Gastroesophageal sphincter (tissue), 4 donors: ENCODE measurements at regions not wholly inside any gene's neighbourhood (a gene's known extent, or its start where the extent isn't known, plus 50 kb on each side); places are given as distances from the start of the nearest gene placed in this dataset.

ENCODE experiments used
- ATAC-seq: fragments of 150-250 bp; one replicate; pipeline ENCODE4 v1.9.1; 2016; ENCODE audit warnings: mild to moderate bottlenecking, moderate library complexity
- H3K27ac ChIP-seq, 4 donors: fragments of 200-600 bp; sonication (generic) in 3 of 4; 1 replicate in 3 of 4; 2 replicates in 1 of 4; pipeline ENCODE4 v1.5.1; 2016 to 2019
- H3K27me3 ChIP-seq: fragments of 200-600 bp; sonication (generic); one replicate; pipeline ENCODE4 v1.5.1; 2019
- H3K36me3 ChIP-seq, 2 donors: fragments of 200-600 bp; sonication (generic); one replicate each; pipeline ENCODE4 v1.5.1; 2019; ENCODE audit warnings: control low read depth in 1 of 2
- H3K4me1 ChIP-seq, 3 donors: fragments of 200-600 bp; sonication (generic); 1 replicate in 2 of 3; 2 replicates in 1 of 3; pipeline ENCODE4 v1.5.1; 2016 to 2019; ENCODE audit warnings: control low read depth in 2 of 3
- H3K4me3 ChIP-seq, 2 donors: fragments of 200-600 bp; sonication (generic); one replicate each; pipeline ENCODE4 v1.5.1; 2019; ENCODE audit warnings: mild to moderate bottlenecking in 1 of 2, moderate library complexity in 1 of 2
- H3K9me3 ChIP-seq, 3 donors: fragments of 200-600 bp; sonication (generic); one replicate each; pipeline ENCODE4 v1.5.1; 2017 to 2019; ENCODE audit warnings: control low read depth in 2 of 3
- EP300 ChIP-seq: sonication (generic); formaldehyde crosslinking; IDR thresholded peaks from one replicate; pipeline ENCODE4 v1.6.1; 2017; ENCODE audit warnings: antibody characterized with exemption, mild to moderate bottlenecking
- POLR2A ChIP-seq, 2 donors: fragments of 450-650 bp; IDR thresholded peaks; one replicate each; pipeline ENCODE4 v1.6.1; 2017; ENCODE audit warnings: antibody characterized with exemption in 2 of 2, mild to moderate bottlenecking in 2 of 2, moderate library complexity in 1 of 2
- POLR2AphosphoS5 ChIP-seq: sonication (generic); formaldehyde crosslinking; IDR thresholded peaks from one replicate; pipeline ENCODE4 v1.6.1; 2017; ENCODE audit warnings: antibody characterized with exemption
- WGBS, 2 donors: methylation state at CpG; one replicate each; pipeline ENCODE4 v1.1.5; 2018; ENCODE audit warnings: low coverage in 1 of 2; 5-methylcytosine and 5-hydroxymethylcytosine counted together
- TF ChIP-seq, protein P1 (sequence below), 4 experiments: fragments of 200-600 bp in 2 of 4; fragments of 450-650 bp in 2 of 4; sonication (generic) in 1 of 4; IDR thresholded peaks; one replicate each; pipeline ENCODE4 v1.5.1; 2017 to 2019; ENCODE audit warnings: antibody characterized with exemption in 4 of 4, mild to moderate bottlenecking in 2 of 4, moderate library complexity in 2 of 4

DNA sequence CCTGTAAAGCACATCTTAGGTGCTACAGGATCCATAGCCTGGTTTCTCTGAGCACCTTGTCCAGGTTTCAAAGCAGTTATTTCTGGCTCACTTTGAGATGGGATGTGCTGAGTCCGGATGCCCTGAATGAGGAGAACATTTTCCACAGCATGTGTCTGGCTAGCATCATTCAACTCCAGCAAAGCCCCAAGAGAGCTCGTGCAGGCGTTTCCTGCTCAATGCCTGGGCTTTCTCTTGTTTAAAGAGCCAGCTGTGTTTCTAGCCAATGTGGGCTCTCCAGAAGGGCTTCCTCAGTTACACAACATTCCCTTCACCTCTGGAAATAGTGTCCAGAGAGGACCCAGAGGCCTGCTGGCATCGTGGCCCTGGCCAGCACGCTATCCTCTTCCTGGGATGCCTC is 411.7 kb downstream of the DMAC1 start:
- H3K4me3 ChIP-seq, result no peak overlapping the region
- no peaks in the 10 kb centered on the region for H3K4me1 ChIP-seq
- no peaks in the 10 kb centered on the region for H3K36me3 ChIP-seq
- no peaks in the 10 kb centered on the region for H3K9me3 ChIP-seq
- no peak overlapping the region for H3K27ac ChIP-seq
- WGBS, 2 donors, result no CpG with 5 or more reads among the region's 5 CpGs
- TF ChIP-seq POLR2AphosphoS5, result no peak
- TF ChIP-seq POLR2A (IDR thresholded peaks at IDR 0.05), result no peak
- TF ChIP-seq, protein P1, sequence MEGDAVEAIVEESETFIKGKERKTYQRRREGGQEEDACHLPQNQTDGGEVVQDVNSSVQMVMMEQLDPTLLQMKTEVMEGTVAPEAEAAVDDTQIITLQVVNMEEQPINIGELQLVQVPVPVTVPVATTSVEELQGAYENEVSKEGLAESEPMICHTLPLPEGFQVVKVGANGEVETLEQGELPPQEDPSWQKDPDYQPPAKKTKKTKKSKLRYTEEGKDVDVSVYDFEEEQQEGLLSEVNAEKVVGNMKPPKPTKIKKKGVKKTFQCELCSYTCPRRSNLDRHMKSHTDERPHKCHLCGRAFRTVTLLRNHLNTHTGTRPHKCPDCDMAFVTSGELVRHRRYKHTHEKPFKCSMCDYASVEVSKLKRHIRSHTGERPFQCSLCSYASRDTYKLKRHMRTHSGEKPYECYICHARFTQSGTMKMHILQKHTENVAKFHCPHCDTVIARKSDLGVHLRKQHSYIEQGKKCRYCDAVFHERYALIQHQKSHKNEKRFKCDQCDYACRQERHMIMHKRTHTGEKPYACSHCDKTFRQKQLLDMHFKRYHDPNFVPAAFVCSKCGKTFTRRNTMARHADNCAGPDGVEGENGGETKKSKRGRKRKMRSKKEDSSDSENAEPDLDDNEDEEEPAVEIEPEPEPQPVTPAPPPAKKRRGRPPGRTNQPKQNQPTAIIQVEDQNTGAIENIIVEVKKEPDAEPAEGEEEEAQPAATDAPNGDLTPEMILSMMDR (IDR thresholded peaks at IDR 0.05), result no peak
- TF ChIP-seq EP300, result no peak
- H3K27me3 ChIP-seq, result no peaks in the 10 kb centered on the region
- no peak for ATAC-seq

DNA sequence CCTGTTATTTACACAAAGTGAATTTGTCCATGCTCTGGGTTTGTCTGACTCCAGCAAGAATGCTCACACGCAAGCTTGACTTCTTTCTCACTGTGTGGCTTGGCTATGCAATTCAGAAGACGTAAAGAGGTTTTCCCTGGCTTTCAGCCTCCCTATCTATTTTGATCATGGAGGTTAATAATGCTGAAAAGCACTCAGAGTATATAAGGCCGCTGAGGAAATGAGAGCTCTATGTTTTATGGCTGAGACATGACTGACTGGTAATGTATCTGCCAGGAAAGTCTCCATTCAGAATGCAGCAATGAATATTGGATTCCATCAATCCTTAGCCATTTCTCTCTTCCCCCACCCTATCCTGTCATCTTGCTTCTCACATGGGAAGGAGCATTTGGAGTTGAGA is 417.3 kb downstream of the DMAC1 start:
- no peaks in the 10 kb centered on the region for H3K9me3 ChIP-seq
- TF ChIP-seq, protein P1 (IDR thresholded peaks at IDR 0.05), result no peak
- TF ChIP-seq POLR2AphosphoS5 (no peak), POLR2A (IDR thresholded peaks at IDR 0.05) (no peak), EP300 (no peak)
- no peaks in the 10 kb centered on the region for H3K36me3 ChIP-seq
- no peak for ATAC-seq
- no peak overlapping the region for H3K4me3 ChIP-seq
- no peaks in the 10 kb centered on the region for H3K27me3 ChIP-seq
- WGBS, 2 donors, result 92 to 100% methylated on average over 2 to 3 of the region's 3 CpGs
- H3K4me1 ChIP-seq, result no peaks in the 10 kb centered on the region
- no peak overlapping the region for H3K27ac ChIP-seq

DNA sequence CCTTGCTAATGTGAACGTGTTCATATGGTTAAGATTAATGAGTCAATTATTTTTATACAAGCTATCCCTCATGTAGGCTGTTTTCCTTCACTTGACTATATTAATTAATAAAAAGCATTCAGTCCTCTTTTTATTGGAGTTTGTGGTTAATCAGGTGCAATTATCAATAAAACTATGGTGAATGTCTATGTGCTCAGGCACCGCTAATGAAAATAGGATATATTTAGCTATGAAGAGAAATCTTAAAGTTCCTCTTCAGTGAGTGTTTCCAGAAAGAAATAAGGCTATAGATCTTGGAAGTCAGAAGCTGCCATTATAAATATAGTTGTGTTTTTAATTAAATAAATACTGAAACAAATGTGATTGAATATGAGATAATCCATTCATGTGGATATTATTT is 422.1 kb downstream of the DMAC1 start:
- Histone ChIP-seq H3K27ac (no peak overlapping the region), H3K27me3 (no peaks in the 10 kb centered on the region), H3K4me1 (no peaks in the 10 kb centered on the region), H3K4me3 (no peak overlapping the region), H3K9me3 (peaks cover 0 to 10% (median 0%) of the 10 kb centered on the region in 3 donors), H3K36me3 (no peaks in the 10 kb centered on the region)
- ATAC-seq, result no peak
- TF ChIP-seq, protein P1 (IDR thresholded peaks at IDR 0.05), result no peak
- TF ChIP-seq POLR2A (IDR thresholded peaks at IDR 0.05), result no peak
- no peak for TF ChIP-seq EP300
- no peak for TF ChIP-seq POLR2AphosphoS5
- 72 to 75% methylated on average over 2 of the region's 2 CpGs for WGBS, 2 donors

DNA sequence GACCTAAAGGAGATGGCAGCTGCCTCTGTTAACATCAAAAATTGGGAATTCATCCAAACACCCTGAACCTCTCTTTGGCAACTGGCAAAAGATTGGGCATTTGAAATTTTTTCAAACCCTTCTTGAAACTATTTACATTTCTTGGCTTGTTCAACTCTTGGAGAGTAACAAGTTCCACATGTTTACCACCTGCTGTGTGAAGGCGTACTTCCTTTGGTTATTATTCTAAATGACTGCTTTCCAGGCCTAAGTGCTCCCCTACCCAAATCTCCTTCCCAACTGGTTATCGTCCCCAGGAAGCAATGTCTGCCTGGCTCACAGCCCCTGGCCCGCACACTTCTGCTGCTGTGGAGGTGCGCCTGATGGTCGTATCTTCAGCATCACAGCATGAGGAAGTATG is 422.7 kb downstream of the DMAC1 start:
- no peak for TF ChIP-seq POLR2AphosphoS5
- Histone ChIP-seq H3K27ac (no peak overlapping the region), H3K4me1 (no peaks in the 10 kb centered on the region), H3K27me3 (no peaks in the 10 kb centered on the region), H3K36me3 (no peaks in the 10 kb centered on the region), H3K9me3 (peaks cover 0 to 10% (median 0%) of the 10 kb centered on the region in 3 donors), H3K4me3 (no peak overlapping the region)
- WGBS, 2 donors, result 39 to 68% methylated on average over 2 to 4 of the region's 5 CpGs
- ATAC-seq, result no peak

DNA sequence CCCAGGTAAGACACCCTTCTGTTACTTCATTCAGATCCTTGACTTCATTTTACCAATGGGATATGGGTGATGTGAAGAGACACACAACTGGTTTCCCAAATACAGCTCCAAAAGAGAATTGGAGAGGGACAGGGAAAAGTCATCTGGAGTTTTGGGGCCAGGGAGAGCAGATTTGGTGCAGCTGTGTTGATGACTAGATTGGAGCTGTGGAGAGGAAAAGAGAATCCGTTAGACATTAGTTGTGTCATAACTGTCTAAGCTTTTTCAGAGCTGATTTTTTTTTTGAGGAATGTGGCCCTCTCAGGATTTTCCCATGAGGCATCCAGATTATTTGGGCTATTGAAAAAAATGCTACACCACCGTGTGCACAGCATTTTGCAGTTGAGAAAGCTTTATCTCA is 423.4 kb downstream of the DMAC1 start:
- ATAC-seq, result no peak
- Histone ChIP-seq H3K36me3 (no peaks in the 10 kb centered on the region), H3K27ac (no peak overlapping the region), H3K27me3 (no peaks in the 10 kb centered on the region), H3K9me3 (peaks cover 0 to 10% (median 0%) of the 10 kb centered on the region in 3 donors), H3K4me3 (no peak overlapping the region), H3K4me1 (peaks cover 0 to 2% (median 0%) of the 10 kb centered on the region in 3 donors)
- TF ChIP-seq POLR2A (IDR thresholded peaks at IDR 0.05) (no peak), EP300 (no peak), POLR2AphosphoS5 (no peak)
- TF ChIP-seq, protein P1 (IDR thresholded peaks at IDR 0.05), result no peak
- WGBS, 2 donors, result 67 to 70% methylated on average over 1 to 2 of the region's 2 CpGs
